ENCODE measurements at regions not wholly inside any gene's neighbourhood (a gene's known extent, or its start where the extent isn't known, plus 50 kb on each side); places are given as distances from the start of the nearest gene placed in this dataset.

- TF ChIP-seq CTCF (IDR thresholded peaks at IDR 0.05; ENCODE audit: control insufficient read depth, insufficient read depth, low read depth, low read length, missing control alignments): no peak
- H3K4me3 ChIP-seq (ENCODE audit: control insufficient read depth, low read depth, low read length): no peak overlapping the region
- no peak for DNase-seq (ENCODE audit: low read depth)
Measured at GRCh38 chr17:34118564-34118963, 136.5 kb upstream of the CCL2 start.

GRCh38 chr17:34121311-34121710, 133.8 kb upstream of the CCL2 start:
- TF ChIP-seq CTCF (IDR thresholded peaks at IDR 0.05; ENCODE audit: control insufficient read depth, insufficient read depth, low read depth, low read length, missing control alignments): no peak

GRCh38 chr17:34122515-34122914, 132.6 kb upstream of the CCL2 start:
- DNase-seq (ENCODE audit: low read depth): no peak
- TF ChIP-seq CTCF (IDR thresholded peaks at IDR 0.05; ENCODE audit: control insufficient read depth, insufficient read depth, low read depth, low read length, missing control alignments): no peak
- H3K4me3 ChIP-seq (ENCODE audit: control insufficient read depth, low read depth, low read length): no peak overlapping the region

More at GRCh38 chr17:34121311-34121710, 133.8 kb upstream of the CCL2 start:
- no peak for DNase-seq (ENCODE audit: low read depth)
- H3K4me3 ChIP-seq (ENCODE audit: control insufficient read depth, low read depth, low read length): no peak overlapping the region

GRCh38 chr17:34125010-34125409, 130.1 kb upstream of the CCL2 start:
- no peak for TF ChIP-seq CTCF (IDR thresholded peaks at IDR 0.05; ENCODE audit: control insufficient read depth, insufficient read depth, low read depth, low read length, missing control alignments)
- no peak overlapping the region for H3K4me3 ChIP-seq (ENCODE audit: control insufficient read depth, low read depth, low read length)
- no peak for DNase-seq (ENCODE audit: low read depth)

- TF ChIP-seq CTCF (IDR thresholded peaks at IDR 0.05; ENCODE audit: control insufficient read depth, insufficient read depth, low read depth, low read length, missing control alignments): no peak
- no peak overlapping the region for H3K4me3 ChIP-seq (ENCODE audit: control insufficient read depth, low read depth, low read length)
- DNase-seq (ENCODE audit: low read depth): no peak
Measured at GRCh38 chr17:34125921-34126320, 129.2 kb upstream of the CCL2 start.

- no peak for TF ChIP-seq CTCF (IDR thresholded peaks at IDR 0.05; ENCODE audit: control insufficient read depth, insufficient read depth, low read depth, low read length, missing control alignments)
- no peak for DNase-seq (ENCODE audit: low read depth)
- no peak overlapping the region for H3K4me3 ChIP-seq (ENCODE audit: control insufficient read depth, low read depth, low read length)
Measured at GRCh38 chr17:34126496-34126895, 128.6 kb upstream of the CCL2 start.

- no peak for DNase-seq (ENCODE audit: low read depth)
- H3K4me3 ChIP-seq (ENCODE audit: control insufficient read depth, low read depth, low read length): no peak overlapping the region
- TF ChIP-seq CTCF (IDR thresholded peaks at IDR 0.05; ENCODE audit: control insufficient read depth, insufficient read depth, low read depth, low read length, missing control alignments): no peak
Measured at GRCh38 chr17:34126965-34127364, 128.1 kb upstream of the CCL2 start.

All from AG09309 (cell line).